SKM-1 (cell line): ENCODE measurements at regions not wholly inside any gene's neighbourhood (a gene's known extent, or its start where the extent isn't known, plus 50 kb on each side); places are given as distances from the start of the nearest gene placed in this dataset.
"Not testable (repeated sequence)": the region's sequence is repeated elsewhere in the genome, so short reads cannot be mapped to it uniquely, and the experiment has no call there.

Experiments
- DNase-seq: peaks from one replicate; lab custom pipeline; 2025; ENCODE audit not compliant: unreplicated experiment; lab: John Stamatoyannopoulos, UW

DNA sequence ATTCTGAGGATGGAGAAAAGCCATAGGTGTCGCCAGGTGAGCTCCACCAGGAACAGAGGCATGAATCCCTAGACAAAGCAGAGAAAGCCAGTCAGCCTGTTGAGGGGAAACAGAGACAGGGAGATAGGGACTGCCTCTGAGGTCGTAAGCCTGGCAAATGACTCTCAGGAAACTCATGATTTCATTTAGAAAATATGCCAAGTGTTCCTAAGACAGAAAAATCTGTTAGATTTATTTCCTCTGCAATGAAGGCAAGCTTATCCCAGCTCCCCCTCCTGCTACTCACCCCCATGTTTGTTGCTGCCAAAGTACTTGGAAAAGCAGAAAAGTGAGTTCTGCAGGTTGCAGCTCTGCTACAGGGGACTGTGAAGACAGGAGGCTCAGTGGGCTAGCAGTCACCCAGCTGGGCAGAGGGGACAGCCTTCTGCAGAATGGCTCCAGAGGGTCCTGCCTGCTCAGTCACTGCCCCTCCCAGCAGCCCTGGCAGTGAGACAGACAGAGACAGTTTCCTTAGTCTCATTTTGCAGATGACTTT lies 184.3 kb downstream of the ADRA2A start:
- no peak for DNase-seq

DNA sequence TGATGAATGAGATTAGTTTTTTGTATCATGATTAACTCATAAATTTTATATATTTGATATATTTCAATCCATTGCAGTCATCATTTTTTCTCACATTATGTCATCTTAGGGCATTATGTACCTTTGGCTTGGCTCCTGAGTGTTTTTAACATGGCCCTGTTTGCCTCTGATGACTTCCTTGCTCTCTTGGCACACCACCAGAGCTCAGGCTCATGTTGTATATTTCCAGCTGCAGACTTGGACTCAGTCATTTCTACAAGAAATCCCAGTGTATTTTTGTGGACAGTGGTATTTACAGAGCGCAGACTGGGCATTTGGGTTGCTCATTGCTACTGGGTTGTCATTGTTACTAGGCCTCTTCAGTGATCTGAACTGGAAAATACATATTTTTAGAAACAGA lies 188.5 kb downstream of the ADRA2A start:
- DNase-seq: no peak

DNA sequence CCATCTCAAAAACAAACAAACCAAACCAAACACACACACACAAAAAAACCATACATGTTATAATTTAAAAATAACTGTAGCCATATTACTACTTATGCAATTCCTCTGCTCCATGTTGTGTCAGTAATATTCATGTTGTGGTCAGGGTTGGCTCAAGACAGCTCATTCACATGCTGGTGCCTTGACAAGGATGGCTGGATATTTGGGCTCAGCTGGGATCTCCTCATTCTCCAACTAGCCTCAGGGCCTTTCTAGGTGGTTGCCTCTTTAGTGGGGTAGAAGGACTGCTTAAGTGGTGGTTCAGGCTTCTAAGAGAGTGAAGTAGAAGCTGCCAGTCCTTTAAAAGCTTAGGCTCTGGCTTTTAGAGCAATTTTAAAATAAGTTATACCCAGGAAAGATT lies 189.3 kb downstream of the ADRA2A start:
- no peak for DNase-seq

DNA sequence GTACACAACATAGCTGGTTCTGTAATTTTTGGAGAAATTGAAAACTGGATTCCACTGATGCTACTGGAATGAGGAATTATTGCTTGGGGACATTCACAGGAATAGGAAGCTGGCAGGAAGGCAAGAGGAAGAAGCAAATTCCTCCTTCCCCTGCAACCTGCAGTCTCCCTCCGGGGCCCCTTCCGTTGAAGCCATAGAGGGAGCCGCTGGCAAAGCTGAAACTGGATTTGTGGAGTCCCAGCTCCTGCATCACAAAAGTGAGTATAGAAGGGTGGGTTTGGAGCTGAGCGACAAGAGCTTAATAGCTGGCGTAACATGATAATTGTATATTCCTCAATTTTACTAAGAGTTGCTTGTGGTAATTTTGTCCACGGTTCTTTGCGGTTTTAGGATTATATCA lies 190.8 kb downstream of the ADRA2A start:
- no peak for DNase-seq

DNA sequence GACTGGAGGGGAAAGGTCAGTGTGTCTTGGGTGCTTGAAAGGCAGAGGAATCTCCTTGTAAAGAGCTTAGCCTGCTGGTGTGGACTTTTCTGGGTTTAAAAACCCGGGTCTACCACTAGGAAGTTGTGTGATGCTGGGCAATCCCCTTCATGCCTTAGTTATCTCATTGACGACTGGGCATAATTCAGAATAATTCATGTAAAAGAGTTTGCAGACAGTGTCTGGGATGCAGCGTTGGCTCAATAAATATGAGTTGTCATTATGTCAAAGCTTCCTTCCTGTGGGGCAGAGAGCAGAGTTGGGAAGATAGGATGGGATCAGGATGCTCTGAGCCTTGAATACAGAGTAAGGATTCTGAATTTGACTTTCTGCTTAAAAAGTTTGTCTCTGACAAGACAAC lies 196.4 kb downstream of the ADRA2A start:
- DNase-seq: no peak

DNA sequence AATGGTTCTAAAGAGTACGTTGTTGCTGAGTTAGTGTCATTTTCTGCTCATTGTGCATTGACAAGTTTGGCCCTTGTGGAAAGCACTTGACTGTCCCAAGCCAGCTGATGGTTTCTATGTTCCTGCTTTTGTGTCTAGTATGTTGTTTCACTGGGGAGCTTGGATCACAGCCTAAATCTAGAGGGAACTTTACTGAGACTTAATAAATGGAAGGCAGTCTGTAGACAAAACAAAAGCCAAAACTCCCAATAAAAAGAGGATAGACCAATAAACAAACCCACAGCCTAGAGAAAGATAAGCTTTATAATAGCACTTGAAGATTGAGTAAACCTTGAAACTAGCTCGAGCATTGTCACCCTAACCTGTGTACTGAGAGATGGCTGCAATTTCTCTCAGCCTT lies 196.8 kb downstream of the ADRA2A start:
- DNase-seq: no peak

DNA sequence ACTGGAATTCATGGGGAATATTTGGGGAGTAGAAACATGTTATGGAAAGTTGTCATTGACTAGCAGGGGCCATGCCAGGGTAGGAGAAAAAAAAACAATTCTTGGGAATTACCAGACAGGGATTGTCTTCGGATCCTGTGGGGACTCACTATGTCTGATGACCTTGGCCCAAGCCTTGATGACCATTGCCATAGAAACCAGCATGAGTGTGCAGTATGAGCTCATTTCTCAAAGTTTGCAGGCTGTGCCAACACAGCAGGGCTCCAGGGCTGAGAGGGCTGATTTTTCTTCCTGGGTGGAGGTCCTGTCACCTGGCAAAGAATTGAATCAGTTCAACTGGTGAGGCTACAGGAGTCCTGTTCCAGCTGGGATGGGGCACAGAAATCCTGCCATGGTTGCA lies 198.3 kb downstream of the ADRA2A start:
- DNase-seq: no peak

DNA sequence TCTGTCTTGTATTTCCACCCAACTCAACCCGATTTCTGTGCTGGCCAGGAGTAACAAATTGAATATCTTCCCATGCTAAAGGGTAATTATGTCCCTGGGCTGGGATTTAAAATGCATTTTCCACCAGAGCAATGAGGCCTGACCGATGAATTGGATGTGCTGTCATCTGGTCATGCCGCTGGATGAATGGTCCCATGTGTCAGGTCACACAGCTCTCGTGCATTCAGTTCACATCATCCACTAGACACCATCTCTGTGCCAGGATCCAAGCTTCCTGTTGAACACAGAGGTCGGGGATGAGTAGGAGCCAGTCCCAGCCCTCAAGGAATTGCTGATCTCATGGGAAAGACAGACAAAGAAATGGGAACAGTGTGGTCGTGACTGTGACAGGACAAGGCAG lies 200.8 kb downstream of the ADRA2A start:
- DNase-seq: no peak

DNA sequence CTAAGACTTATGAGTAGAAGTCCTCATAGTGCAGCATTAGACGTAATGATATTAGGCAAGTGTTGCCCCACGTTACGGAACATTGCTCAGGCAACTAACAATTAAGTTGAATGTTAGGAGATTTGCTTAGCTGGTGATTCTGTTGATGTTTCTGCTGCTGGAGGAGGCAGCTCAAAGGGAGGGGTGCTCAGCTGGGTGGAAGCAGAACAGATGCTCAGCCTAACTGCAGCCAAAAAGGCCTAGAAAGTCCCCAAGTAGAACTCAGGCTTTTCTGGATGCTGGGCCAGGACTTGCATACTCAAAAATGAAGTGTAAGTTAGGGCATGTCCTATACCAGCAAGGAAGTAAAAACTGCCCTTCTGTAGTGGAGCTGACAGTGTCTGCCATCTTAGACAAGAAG lies 201.4 kb downstream of the ADRA2A start:
- DNase-seq: no peak

DNA sequence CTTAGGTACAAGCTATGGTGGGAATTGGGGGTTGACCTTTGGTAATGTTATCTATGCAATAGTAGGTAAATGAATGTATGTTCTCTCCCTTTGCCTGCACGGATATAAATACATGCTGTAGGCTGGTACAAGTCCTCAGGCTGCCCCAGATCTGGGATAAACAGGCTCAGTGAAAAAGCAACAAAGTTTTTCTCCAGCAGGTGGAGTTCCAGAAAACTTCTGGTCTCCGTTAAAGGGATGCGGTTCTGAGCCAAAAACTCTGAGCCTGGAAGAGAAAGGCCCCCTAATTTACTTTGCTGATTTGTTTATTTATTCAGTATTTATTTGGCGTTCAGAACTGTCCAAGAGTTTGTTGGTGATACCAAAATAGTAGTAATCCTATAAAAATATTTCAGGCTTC lies 204.7 kb downstream of the ADRA2A start:
- no peak for DNase-seq

DNA sequence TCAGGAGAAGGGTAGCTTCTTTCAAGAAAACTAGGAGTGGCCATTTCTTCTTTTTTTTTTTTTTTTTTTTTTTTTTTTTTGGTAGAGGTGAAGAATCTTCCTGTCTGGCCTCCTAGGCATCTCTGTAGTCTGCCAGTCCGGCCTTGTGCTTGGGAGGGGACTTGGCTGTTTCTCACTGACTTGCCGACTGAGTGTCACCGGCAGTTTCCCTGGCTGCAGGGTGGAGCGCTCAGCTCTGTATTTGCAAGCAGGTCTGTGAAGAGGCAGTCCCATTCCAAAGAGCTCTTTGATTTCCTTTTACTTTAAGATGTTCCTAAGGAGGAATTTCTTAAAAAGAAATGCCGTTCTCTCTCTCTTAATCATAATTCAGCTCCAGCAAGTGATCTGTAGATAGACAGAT lies 212.6 kb downstream of the ADRA2A start:
- no peak for DNase-seq

DNA sequence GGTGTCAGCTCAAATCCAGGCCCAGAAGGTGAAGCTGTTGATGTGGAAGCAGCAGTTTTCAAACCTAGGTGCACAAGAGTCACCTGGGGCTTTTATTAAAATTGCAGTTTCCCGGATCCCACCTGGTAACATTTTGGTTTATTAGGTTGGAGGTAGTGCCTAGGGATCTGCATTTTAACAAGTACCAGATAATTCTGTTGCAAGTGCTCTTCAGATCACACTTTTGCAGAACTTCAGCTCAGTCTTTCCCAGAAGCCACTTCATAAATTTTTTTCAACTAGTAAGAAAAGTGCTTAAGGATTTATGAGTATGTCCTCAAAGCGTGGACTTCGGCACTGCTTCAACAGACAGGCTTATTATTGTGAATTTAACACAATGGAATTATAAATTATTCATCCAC lies 213.8 kb downstream of the ADRA2A start:
- DNase-seq: no peak

DNA sequence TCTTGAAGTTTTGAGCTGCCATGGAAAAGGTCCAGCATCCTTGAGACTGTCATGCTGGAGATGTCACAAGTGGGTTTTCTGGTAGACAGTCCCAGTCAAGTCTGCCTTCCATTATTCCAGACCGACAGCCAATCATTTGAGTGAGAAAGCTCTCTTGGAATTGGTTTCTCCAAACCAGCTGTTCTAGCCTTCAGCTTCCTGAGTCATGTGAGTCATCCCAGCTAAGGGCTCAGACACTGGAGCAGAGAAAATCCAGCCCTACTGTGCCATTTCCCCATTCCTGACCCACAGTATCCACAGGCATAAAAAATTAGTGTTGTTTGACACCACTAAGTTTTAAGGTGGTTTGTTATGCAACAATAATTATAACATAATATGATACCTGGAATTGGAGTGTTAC lies 219.0 kb downstream of the ADRA2A start:
- DNase-seq: no peak

DNA sequence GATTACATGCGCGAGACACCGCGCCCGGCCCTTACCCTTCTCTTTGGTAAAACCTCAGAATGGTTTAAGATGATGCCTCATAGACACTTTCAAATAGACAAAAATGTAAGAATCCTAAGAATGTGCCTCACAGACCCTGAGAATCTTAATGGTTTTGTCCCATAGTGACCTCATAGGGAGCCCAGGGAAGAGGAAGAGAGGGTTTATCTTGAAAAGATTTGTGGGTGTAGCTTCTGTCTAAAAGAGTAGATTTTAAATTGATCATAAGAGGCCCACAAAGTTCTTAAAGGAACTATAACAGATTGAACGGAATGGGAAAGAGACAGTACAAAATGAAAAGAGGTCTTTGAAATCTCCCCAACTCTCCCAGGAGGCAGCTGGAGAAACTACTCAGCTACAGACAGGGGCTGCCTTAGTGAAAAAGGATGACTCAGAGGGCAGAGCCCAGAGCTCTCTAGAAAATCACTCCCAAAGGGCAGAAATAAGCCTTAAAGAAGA lies 220.6 kb downstream of the ADRA2A start:
- DNase-seq: no peak

DNA sequence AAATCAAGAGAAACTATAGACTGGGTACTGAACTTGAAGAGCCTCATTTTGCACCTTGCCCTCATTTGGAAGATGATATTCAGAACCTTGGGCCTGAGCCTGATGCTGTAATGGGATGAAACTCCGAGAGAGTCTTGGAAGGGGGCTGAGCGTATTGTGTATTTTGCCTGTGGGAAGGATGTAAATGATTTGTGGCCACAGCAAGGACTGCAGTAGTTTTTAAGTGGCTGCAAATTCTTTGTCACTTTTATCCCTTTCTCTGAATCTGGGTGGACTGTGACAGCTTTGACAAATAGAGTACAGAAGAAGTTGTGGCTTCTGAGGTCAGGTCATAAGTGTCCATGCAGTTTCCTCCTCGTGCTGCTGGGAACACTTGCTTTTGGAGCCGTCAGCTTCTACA lies 221.2 kb downstream of the ADRA2A start:
- no peak for DNase-seq

DNA sequence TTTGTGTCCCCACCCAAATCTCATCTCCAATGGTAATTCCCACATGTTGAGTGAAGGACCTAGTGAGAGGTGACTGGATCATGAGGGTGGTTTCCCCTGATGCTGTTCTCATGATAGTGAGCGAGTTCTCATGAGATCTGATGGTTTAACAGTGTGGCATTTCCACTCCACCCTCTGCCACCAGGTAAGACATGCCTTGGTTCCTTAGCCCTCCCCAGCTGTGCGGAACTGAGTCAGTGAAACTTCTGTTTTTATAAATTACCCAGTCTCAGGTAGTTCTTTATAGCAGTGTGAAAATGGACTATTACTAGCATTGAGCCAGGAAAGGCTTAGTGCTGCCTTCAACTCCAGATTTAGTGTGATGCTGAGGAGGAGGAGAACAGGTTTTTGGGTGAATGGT lies 222.2 kb downstream of the ADRA2A start:
- no peak for DNase-seq

DNA sequence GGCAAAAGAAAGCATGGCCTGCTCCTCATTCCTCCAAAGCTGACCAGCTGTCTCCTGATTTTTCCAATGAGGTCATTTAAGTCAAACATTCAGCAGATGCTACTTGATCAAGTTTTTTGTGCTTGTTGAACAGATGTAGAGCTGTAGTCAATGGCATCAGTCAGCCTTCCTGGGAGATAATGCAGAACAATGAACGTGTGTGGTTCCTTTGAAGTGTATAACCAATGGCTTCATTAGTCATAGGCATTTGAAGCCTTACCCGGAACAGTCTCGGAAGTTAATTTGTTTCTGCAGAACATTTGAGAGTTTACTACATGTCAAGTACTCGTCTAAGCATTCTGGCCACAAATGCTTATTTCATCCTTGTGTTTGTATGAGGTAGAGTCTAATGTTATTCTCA lies 227.1 kb downstream of the ADRA2A start:
- no peak for DNase-seq

DNA sequence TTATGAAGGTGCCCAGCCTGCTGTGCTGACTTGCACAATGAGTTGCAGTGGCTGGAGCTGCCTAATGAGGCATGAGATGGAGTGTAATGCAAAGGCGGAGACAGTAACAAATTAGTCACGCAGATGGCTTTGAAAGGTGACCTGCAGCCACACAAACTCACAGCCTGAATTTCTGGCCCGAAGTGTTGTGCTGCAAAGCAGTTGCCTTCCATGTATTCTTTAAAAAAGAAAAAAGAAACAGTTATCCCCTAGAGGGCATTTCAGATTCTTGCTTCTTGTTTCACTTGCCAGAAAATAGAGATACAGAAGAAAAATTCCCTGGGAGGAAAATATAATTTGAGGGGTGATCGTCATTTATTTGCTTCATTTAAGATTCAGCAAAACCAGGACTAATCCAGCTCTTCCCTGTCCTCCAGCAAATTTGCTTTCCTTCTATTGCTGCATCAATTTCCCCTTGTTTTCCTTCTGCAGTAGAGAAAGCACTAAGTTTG lies 239.9 kb downstream of the ADRA2A start:
- DNase-seq: no peak

DNA sequence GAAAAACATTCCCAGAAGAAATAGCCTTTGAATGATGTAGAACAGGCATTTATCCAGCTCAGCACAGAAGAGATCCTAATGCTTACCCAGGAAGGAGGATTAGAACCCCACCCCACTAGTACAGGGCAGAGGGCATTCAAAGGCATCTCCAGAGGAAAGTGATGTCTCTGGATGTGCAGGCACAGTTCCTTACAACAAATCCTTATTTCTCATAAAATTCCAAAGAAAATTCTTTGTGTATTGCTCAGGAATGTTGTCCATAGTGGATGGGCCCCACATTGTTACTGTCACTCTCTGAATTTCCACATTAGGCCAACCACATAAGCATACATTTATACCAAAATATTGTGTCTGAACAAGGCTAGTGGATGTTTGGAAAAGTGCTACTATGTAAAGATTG lies 243.0 kb downstream of the ADRA2A start:
- no peak for DNase-seq

DNA sequence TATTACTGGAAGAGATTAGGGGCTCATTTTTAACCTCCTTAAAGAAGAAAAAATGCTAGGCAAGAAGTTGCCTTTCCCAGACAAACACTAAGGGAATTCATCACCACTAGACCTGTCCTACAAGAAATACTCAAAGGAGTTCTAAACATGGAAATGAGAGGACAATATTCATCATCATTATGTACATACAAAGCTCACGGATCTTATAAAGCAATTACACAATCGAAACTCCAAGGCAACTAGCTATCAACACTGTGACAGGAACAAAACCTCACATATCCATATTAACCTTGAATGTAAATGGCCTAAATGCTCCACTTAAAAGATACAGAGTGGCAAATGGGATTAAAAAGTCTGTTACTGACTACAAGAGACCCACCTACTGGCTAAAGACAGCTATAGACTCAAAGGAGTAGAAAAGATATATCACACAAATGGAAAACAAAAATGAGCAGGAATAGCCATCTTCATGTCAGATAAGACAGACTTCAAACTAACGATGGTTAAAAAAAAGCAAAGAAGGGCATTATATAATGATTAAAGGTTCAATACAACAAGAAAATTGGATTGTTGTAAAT lies 246.6 kb downstream of the ADRA2A start:
- DNase-seq: no peak

DNA sequence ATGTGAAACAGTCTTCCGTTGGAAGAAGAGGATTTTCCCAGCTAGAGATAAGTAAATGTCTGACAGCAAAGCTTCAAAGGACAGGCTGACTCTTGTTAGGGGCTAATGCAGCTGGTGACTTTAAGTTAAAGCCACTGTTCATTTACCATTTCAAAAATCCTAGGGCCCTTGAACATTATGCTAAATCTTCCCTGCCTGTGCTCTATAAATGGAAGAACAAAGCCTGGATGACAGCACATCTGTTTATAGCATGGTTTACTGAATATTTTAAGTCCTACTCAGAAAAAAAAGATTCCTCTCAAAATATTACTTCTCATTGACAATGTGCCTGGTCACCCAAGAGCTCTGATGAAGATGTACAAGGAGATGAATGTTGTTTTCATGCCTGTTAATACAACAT lies 255.3 kb downstream of the ADRA2A start:
- DNase-seq: not testable (repeated sequence)

DNA sequence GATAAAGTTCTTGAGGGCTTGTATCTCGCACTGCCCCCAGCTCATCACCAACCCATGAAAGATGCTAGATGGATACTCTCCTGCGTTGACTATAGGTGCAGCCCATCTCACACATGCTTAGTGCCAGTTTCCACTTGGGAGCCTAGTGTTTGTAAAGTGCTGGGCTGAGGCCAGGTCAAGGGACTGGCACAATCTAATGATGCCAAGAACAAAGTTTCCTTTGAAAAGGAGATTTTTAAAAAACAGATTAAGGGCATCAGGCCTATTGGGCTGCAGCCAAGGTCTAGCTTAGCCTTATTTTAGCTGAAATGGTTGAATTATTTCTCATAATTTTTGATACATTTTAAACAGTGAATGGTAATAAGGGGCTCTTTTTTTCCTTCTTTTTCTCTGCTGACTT lies 259.0 kb downstream of the ADRA2A start:
- DNase-seq: no peak

DNA sequence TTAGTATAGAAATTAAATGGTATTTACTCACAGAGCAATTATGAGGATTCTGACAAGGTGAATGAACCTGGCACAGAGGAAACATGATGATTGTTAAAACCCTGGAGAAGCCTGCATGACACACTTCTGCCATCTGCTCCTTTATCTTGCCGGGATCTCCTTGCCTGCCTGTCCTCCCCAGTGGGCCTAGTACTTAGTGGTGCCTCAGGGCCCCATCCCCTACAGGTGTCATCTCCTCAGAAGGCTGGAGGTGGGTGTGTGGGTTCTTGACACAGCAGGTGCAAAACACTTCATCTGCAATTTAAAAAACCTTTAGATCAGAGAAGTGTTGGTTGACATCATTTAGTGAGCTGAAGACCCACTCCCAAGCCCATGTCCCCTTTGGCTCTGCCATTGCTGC lies 261.2 kb downstream of the ADRA2A start:
- DNase-seq: no peak
